H1 (cell line): ENCODE measurements at regions not wholly inside any gene's neighbourhood (a gene's known extent, or its start where the extent isn't known, plus 50 kb on each side); places are given as distances from the start of the nearest gene placed in this dataset.

ENCODE experiments used
- ATF3 ChIP-seq: IDR thresholded peaks from 2 replicates; pipeline ENCODE4 v1.6.1; 2011; ENCODE audit warnings: low read depth, mild to moderate bottlenecking, low read length; ENCODE audit not compliant: insufficient read depth
- BRCA1 ChIP-seq: IDR thresholded peaks from 2 replicates; pipeline ENCODE4 v1.6.1; 2012; ENCODE audit warnings: low read depth, low read length, improper control_type of control experiment
- HDAC2 ChIP-seq, 2 experiments: fragments of 300-600 bp in 1 of 2; sonication (generic) in 1 of 2; IDR thresholded peaks; 2 replicates each; pipeline ENCODE4 v1.6.1; 2011 to 2012; ENCODE audit warnings: low read depth in 2 of 2, low read length in 2 of 2, mild to moderate bottlenecking in 2 of 2, moderate library complexity in 2 of 2, borderline replicate concordance in 1 of 2, inconsistent platforms in 1 of 2
- NRF1 ChIP-seq: IDR thresholded peaks from 2 replicates; pipeline ENCODE4 v1.6.1; 2011; ENCODE audit warnings: mild to moderate bottlenecking, low read depth, low read length, improper control_type of control experiment
- SRF ChIP-seq: IDR thresholded peaks from 2 replicates; pipeline ENCODE4 v1.6.1; 2011; ENCODE audit warnings: mild to moderate bottlenecking, low read depth, low read length, moderate library complexity

GRCh38 chr2:4515871-4516761, 812.7 kb downstream of the DCDC2C start (continued):
- TF ChIP-seq BRCA1 (no peak), ATF3 (no peak), HDAC2 (IDR thresholded peaks at IDR 0.05; ENCODE audit: borderline replicate concordance in 1 of 2, low read depth in 2 of 2, low read length in 2 of 2) (no peak), SRF (no peak), NRF1 (no peak)
